ENCODE measurements at regions not wholly inside any gene's neighbourhood (a gene's known extent, or its start where the extent isn't known, plus 50 kb on each side); places are given as distances from the start of the nearest gene placed in this dataset.

GRCh38 chr3:53989451-53989850, 97.8 kb upstream of the SELENOK start:
- H3K4me3 ChIP-seq = no peak overlapping the region
- intact Hi-C loops (cut with DNase I) = no loop called here
- H3K36me3 ChIP-seq = no peaks in the 10 kb centered on the region
- TF ChIP-seq EP300 (IDR thresholded peaks at IDR 0.05) (no peak), POLR2A (IDR thresholded peaks at IDR 0.05) (no peak), CTCF (IDR thresholded peaks at IDR 0.05) (no peak)
- no peak for DNase-seq
- H3K27ac ChIP-seq = no peak overlapping the region
- no peaks in the 10 kb centered on the region for H3K27me3 ChIP-seq
- H3K4me1 ChIP-seq (ENCODE audit: insufficient read depth) = no peaks in the 10 kb centered on the region
- WGBS, 3 donors = 49 to 58% (median 55%) methylated on average over 4 of the region's 4 CpGs
- H3K9me3 ChIP-seq = no peaks in the 10 kb centered on the region

GRCh38 chr3:53978386-53978785, 86.7 kb upstream of the SELENOK start:
- intact Hi-C loops (cut with DNase I) = no loop called here
- Histone ChIP-seq H3K9me3 (no peaks in the 10 kb centered on the region), H3K27ac (no peak overlapping the region), H3K4me3 (no peak overlapping the region), H3K27me3 (no peaks in the 10 kb centered on the region), H3K4me1 (ENCODE audit: insufficient read depth) (no peaks in the 10 kb centered on the region), H3K36me3 (no peaks in the 10 kb centered on the region)
- no peak for TF ChIP-seq POLR2A (IDR thresholded peaks at IDR 0.05)
- no peak for TF ChIP-seq CTCF (IDR thresholded peaks at IDR 0.05)
- no peak for TF ChIP-seq EP300 (IDR thresholded peaks at IDR 0.05)
- 49 to 69% (median 56%) methylated on average over 3 of the region's 3 CpGs for WGBS, 3 donors
- no peak for DNase-seq

- TF ChIP-seq EP300 (IDR thresholded peaks at IDR 0.05) (no peak), POLR2A (IDR thresholded peaks at IDR 0.05) (no peak), CTCF (IDR thresholded peaks at IDR 0.05) (no peak)
- Histone ChIP-seq H3K36me3 (no peaks in the 10 kb centered on the region), H3K27ac (no peak overlapping the region), H3K4me3 (no peak overlapping the region), H3K4me1 (ENCODE audit: insufficient read depth) (no peaks in the 10 kb centered on the region), H3K9me3 (no peaks in the 10 kb centered on the region), H3K27me3 (no peaks in the 10 kb centered on the region)
- intact Hi-C loops (cut with DNase I) = no loop called here
- DNase-seq = no peak
- 64 to 84% (median 68%) methylated on average over 2 of the region's 2 CpGs for WGBS, 3 donors
Observed at GRCh38 chr3:53975382-53975781, 83.7 kb upstream of the SELENOK start.

- no peak overlapping the region for H3K4me3 ChIP-seq
- no peaks in the 10 kb centered on the region for H3K4me1 ChIP-seq (ENCODE audit: insufficient read depth)
- 5 to 9% (median 7%) methylated on average over 2 of the region's 2 CpGs for WGBS, 3 donors
- H3K36me3 ChIP-seq = no peaks in the 10 kb centered on the region
- intact Hi-C loops (cut with DNase I) = no loop called here
- H3K27me3 ChIP-seq = no peaks in the 10 kb centered on the region
- no peaks in the 10 kb centered on the region for H3K9me3 ChIP-seq
- DNase-seq = no peak
- no peak overlapping the region for H3K27ac ChIP-seq
- TF ChIP-seq POLR2A (IDR thresholded peaks at IDR 0.05) = no peak
- no peak for TF ChIP-seq EP300 (IDR thresholded peaks at IDR 0.05)
- no peak for TF ChIP-seq CTCF (IDR thresholded peaks at IDR 0.05)
Observed at GRCh38 chr3:53974324-53974723, 82.7 kb upstream of the SELENOK start.

- Histone ChIP-seq H3K27me3 (no peaks in the 10 kb centered on the region), H3K4me1 (ENCODE audit: insufficient read depth) (no peaks in the 10 kb centered on the region), H3K36me3 (no peaks in the 10 kb centered on the region), H3K9me3 (no peaks in the 10 kb centered on the region), H3K4me3 (no peak overlapping the region), H3K27ac (no peak overlapping the region)
- TF ChIP-seq EP300 (IDR thresholded peaks at IDR 0.05) = no peak
- TF ChIP-seq POLR2A (IDR thresholded peaks at IDR 0.05) = no peak
- no peak for TF ChIP-seq CTCF (IDR thresholded peaks at IDR 0.05)
- DNase-seq = no peak
- intact Hi-C loops (cut with DNase I) = no loop called here
- WGBS, 3 donors = 5 to 12% (median 11%) methylated on average over 4 of the region's 4 CpGs
Observed at GRCh38 chr3:53973905-53974304, 82.2 kb upstream of the SELENOK start.
